ENCODE measurements at regions not wholly inside any gene's neighbourhood (a gene's known extent, or its start where the extent isn't known, plus 50 kb on each side); places are given as distances from the start of the nearest gene placed in this dataset.

GRCh38 chr13:89057274-89057673, 1386.1 kb downstream of the SLITRK5 start:
- TF ChIP-seq CTCF (IDR thresholded peaks at IDR 0.05) (no peak), POLR2A (IDR thresholded peaks at IDR 0.05) (no peak)

Measured in thyroid gland (tissue), 4 donors.